ENCODE measurements at regions not wholly inside any gene's neighbourhood (a gene's known extent, or its start where the extent isn't known, plus 50 kb on each side); places are given as distances from the start of the nearest gene placed in this dataset.
"Not testable (repeated sequence)": the region's sequence is repeated elsewhere in the genome, so short reads cannot be mapped to it uniquely, and the experiment has no call there.

- no peak for DNase-seq
These were observed 1966.1 kb downstream of the PCDH9 start for GRCh38 chr13:65264066-65264465.

- DNase-seq = no peak
These were observed 1968.9 kb downstream of the PCDH9 start for GRCh38 chr13:65260946-65261891.

- DNase-seq = no peak
These were observed 1989.4 kb downstream of the PCDH9 start for GRCh38 chr13:65240773-65241172.

GRCh38 chr13:65236841-65237418 lies 1993.2 kb downstream of the PCDH9 start:
- no peak for DNase-seq

GRCh38 chr13:65217471-65217995 lies 2012.6 kb downstream of the PCDH9 start:
- no peak for DNase-seq

GRCh38 chr13:65202845-65203244 lies 2027.3 kb downstream of the PCDH9 start:
- DNase-seq = not testable (repeated sequence)

GRCh38 chr13:65188721-65189120 lies 2041.4 kb downstream of the PCDH9 start:
- DNase-seq = no peak

- no peak for DNase-seq
These were observed 2062.1 kb downstream of the PCDH9 start for GRCh38 chr13:65168026-65168425.

GRCh38 chr13:65166675-65167074 lies 2063.5 kb downstream of the PCDH9 start:
- no peak for DNase-seq

- no peak for DNase-seq
These were observed 2070.3 kb downstream of the PCDH9 start for GRCh38 chr13:65159803-65160202.

GRCh38 chr13:65155861-65156260 lies 2074.3 kb downstream of the PCDH9 start:
- no peak for DNase-seq

GRCh38 chr13:65154661-65155447 lies 2075.3 kb downstream of the PCDH9 start:
- no peak for DNase-seq

GRCh38 chr13:65149687-65150086 lies 2080.4 kb downstream of the PCDH9 start:
- DNase-seq = no peak

GRCh38 chr13:65143920-65144319 lies 2086.2 kb downstream of the PCDH9 start:
- DNase-seq = no peak

GRCh38 chr13:65133094-65133493 lies 2097.0 kb downstream of the PCDH9 start:
- DNase-seq = no peak

- no peak for DNase-seq
These were observed 2104.9 kb downstream of the PCDH9 start for GRCh38 chr13:65125236-65125635.

- no peak for DNase-seq
These were observed 2117.6 kb downstream of the PCDH9 start for GRCh38 chr13:65112531-65112941.

GRCh38 chr13:65112123-65112522 lies 2118.0 kb downstream of the PCDH9 start:
- no peak for DNase-seq

- no peak for DNase-seq
These were observed 2118.9 kb downstream of the PCDH9 start for GRCh38 chr13:65111223-65111622.

- DNase-seq = not testable (repeated sequence)
These were observed 2125.7 kb downstream of the PCDH9 start for GRCh38 chr13:65104436-65104835.

GRCh38 chr13:65103351-65103750 lies 2126.8 kb downstream of the PCDH9 start:
- no peak for DNase-seq

- no peak for DNase-seq
These were observed 2134.7 kb downstream of the PCDH9 start for GRCh38 chr13:65095161-65096082.
